GM12878 (cell line): ENCODE measurements at regions not wholly inside any gene's neighbourhood (a gene's known extent, or its start where the extent isn't known, plus 50 kb on each side); places are given as distances from the start of the nearest gene placed in this dataset.

ENCODE experiments used
- ATF3 ChIP-seq: IDR thresholded peaks from 2 replicates; pipeline ENCODE4 v1.6.1; 2011; ENCODE audit warnings: low read depth, mild to moderate bottlenecking, low read length, moderate library complexity, borderline replicate concordance; ENCODE audit errors: extremely low read depth
- ESRRA ChIP-seq: IDR thresholded peaks from 2 replicates; pipeline ENCODE4 v1.6.1; 2012; ENCODE audit warnings: mild to moderate bottlenecking, low read length, improper control_type of control experiment
- HDGF ChIP-seq: fragments of 450-650 bp; IDR thresholded peaks from 2 replicates; pipeline ENCODE4 v1.6.1; 2016; ENCODE audit warnings: antibody characterized with exemption
- LARP7 ChIP-seq: fragments of 450-650 bp; IDR thresholded peaks from 2 replicates; pipeline ENCODE4 v1.6.1; 2017; ENCODE audit warnings: mild to moderate bottlenecking
- POLR2AphosphoS5 ChIP-seq: IDR thresholded peaks from 2 replicates; pipeline ENCODE4 v1.6.1; 2011; ENCODE audit warnings: mild to moderate bottlenecking, low read length, inconsistent platforms
- REST ChIP-seq: IDR thresholded peaks from 2 replicates; pipeline ENCODE4 v1.6.1; 2012; ENCODE audit warnings: mild to moderate bottlenecking, low read depth, low read length

DNA sequence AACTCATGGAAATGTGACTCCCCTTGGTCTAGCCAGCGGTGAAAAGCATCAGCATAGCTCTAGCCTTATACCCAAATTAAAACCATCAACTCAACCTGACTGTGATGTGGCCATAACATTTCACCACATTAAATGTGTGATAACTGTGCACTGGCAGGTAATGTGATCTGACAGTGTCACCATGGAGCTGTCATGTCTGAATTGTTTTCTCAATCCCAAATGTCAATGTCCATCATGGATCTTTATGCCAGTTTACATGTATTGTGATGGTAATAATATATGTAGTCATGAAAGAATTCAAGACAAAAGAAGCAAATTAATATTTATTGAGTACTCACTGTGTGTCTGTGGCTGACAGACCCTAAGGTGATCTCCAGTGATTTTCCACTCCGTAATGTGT lies 213.4 kb upstream of the EOMES start:
- TF ChIP-seq LARP7: no peak
- no peak for TF ChIP-seq ATF3
- no peak for TF ChIP-seq HDGF
- no peak for TF ChIP-seq POLR2AphosphoS5
- no peak for TF ChIP-seq REST
- TF ChIP-seq ESRRA: no peak
